ENCODE measurements at regions not wholly inside any gene's neighbourhood (a gene's known extent, or its start where the extent isn't known, plus 50 kb on each side); places are given as distances from the start of the nearest gene placed in this dataset.

DNA sequence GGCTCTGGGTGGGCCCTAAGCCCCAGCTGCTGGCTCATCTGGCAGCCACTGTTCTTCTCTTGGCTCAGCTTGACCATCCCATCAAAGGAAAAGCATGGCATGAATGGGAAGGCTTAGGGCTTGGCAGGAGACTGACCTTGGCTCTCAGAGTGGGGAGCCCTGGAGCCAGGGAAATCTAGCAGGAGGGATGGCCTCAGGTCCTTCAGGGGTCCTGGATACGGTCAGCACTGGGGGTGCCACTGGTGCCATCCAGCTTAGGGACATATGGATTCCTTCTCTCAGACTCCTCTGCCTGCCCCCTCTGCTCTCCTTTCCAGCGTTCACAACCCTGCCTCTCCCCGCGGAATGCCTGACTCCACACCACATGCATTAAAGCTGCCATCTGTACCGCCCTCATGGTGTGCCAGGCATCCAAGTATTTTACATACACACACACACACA, 165.5 kb upstream of the HAAO start:
- TF ChIP-seq, protein P1, sequence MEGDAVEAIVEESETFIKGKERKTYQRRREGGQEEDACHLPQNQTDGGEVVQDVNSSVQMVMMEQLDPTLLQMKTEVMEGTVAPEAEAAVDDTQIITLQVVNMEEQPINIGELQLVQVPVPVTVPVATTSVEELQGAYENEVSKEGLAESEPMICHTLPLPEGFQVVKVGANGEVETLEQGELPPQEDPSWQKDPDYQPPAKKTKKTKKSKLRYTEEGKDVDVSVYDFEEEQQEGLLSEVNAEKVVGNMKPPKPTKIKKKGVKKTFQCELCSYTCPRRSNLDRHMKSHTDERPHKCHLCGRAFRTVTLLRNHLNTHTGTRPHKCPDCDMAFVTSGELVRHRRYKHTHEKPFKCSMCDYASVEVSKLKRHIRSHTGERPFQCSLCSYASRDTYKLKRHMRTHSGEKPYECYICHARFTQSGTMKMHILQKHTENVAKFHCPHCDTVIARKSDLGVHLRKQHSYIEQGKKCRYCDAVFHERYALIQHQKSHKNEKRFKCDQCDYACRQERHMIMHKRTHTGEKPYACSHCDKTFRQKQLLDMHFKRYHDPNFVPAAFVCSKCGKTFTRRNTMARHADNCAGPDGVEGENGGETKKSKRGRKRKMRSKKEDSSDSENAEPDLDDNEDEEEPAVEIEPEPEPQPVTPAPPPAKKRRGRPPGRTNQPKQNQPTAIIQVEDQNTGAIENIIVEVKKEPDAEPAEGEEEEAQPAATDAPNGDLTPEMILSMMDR (IDR thresholded peaks at IDR 0.05), result no peak
- TF ChIP-seq POLR2A (IDR thresholded peaks at IDR 0.05), result no peak
